Keratinocyte (primary cell): ENCODE measurements at regions not wholly inside any gene's neighbourhood (a gene's known extent, or its start where the extent isn't known, plus 50 kb on each side); places are given as distances from the start of the nearest gene placed in this dataset.

Experiments
- DNase-seq: peaks from one replicate; pipeline ENCODE4 v3.0.0-alpha.2; 2011; ENCODE audit warnings: low read depth, missing footprints, low spot score
- FAIRE-seq: peaks from 2 replicates; lab custom pipeline; 2011; peaks lifted over from hg19 to GRCh38; lab: Jason Lieb, UNC
- H2AFZ ChIP-seq: 2 replicates; pipeline ENCODE4 v1.6.0; 2012; ENCODE audit warnings: low read length, control low read depth, inconsistent platforms; ENCODE audit not compliant: control insufficient read depth
- H3K27ac ChIP-seq: 2 replicates; pipeline ENCODE4 v1.5.1; 2011; ENCODE audit warnings: low read length; ENCODE audit not compliant: control insufficient read depth, insufficient read depth
- H3K27me3 ChIP-seq: 3 replicates; pipeline ENCODE4 v1.6.0; 2011; ENCODE audit warnings: low read length; ENCODE audit not compliant: control insufficient read depth, insufficient read depth; ENCODE audit errors: extremely low read depth
- H3K36me3 ChIP-seq, 2 experiments: 2 replicates in 1 of 2; 3 replicates in 1 of 2; pipeline ENCODE4 v1.5.1; 2011; ENCODE audit warnings: low read length in 2 of 2, mild to moderate bottlenecking in 1 of 2; ENCODE audit not compliant: control insufficient read depth in 2 of 2, insufficient read depth in 2 of 2; ENCODE audit errors: extremely low read depth in 1 of 2
- H3K4me1 ChIP-seq: 3 replicates; pipeline ENCODE4 v1.5.1; 2011; ENCODE audit warnings: low read length; ENCODE audit not compliant: control insufficient read depth, insufficient read depth; ENCODE audit errors: extremely low read depth
- H3K4me2 ChIP-seq: 3 replicates; pipeline ENCODE4 v1.6.0; 2011; ENCODE audit warnings: low read depth, low read length; ENCODE audit not compliant: control insufficient read depth, insufficient read depth; ENCODE audit errors: extremely low read depth
- H3K4me3 ChIP-seq, 3 experiments: fragments of 200-600 bp in 1 of 3; sonication (generic) in 1 of 3; 2 replicates in 2 of 3; 3 replicates in 1 of 3; pipeline ENCODE4 v1.5.1; 2011 to 2016; ENCODE audit warnings: low read length in 3 of 3, mild to moderate bottlenecking in 3 of 3, control low read depth in 2 of 3, inconsistent platforms in 1 of 3, low read depth in 1 of 3, mixed read lengths in 1 of 3, mixed run types in 1 of 3, moderate library complexity in 1 of 3; ENCODE audit not compliant: control insufficient read depth in 2 of 3, insufficient read depth in 2 of 3; ENCODE audit errors: extremely low read depth in 1 of 3
- H3K79me2 ChIP-seq: 2 replicates; pipeline ENCODE4 v1.6.0; 2012; ENCODE audit warnings: low read length; ENCODE audit not compliant: control insufficient read depth, insufficient read depth
- H3K9ac ChIP-seq: 3 replicates; pipeline ENCODE4 v1.6.0; 2011; ENCODE audit warnings: low read length; ENCODE audit not compliant: control insufficient read depth, insufficient read depth; ENCODE audit errors: extremely low read depth
- H3K9me1 ChIP-seq: 3 replicates; pipeline ENCODE4 v1.6.0; 2011; ENCODE audit warnings: low read length; ENCODE audit not compliant: control insufficient read depth, insufficient read depth; ENCODE audit errors: extremely low read depth
- H3K9me3 ChIP-seq: 2 replicates; pipeline ENCODE4 v1.5.1; 2012; ENCODE audit warnings: low read depth, low read length; ENCODE audit not compliant: control insufficient read depth
- H4K20me1 ChIP-seq: 3 replicates; pipeline ENCODE4 v1.6.0; 2011; ENCODE audit warnings: low read length; ENCODE audit not compliant: control insufficient read depth, insufficient read depth; ENCODE audit errors: extremely low read depth
- EZH2 ChIP-seq: IDR thresholded peaks from one replicate; pipeline ENCODE4 v1.6.1; 2012; ENCODE audit warnings: inconsistent platforms, mild to moderate bottlenecking, low read length, moderate library complexity
- dilution Hi-C: fragments of 300-500 bp; cut with MboI; formaldehyde crosslinking; loops from one replicate; pipeline ENCODE4 v1.7.0; 2020; ENCODE audit warnings: low sequenced_read_pairs; ENCODE audit not compliant: extremely low pct_ligation_motif_present
- TF ChIP-seq, protein P1 (sequence below), 3 experiments: IDR thresholded peaks in 1 of 3; conservative IDR thresholded peaks in 1 of 3; optimal IDR thresholded peaks in 1 of 3; 2 replicates in 2 of 3; 3 replicates in 1 of 3; pipeline versions ENCODE3 to v1.5.1; 2011; ENCODE audit warnings: low read length in 3 of 3, mild to moderate bottlenecking in 3 of 3, moderate library complexity in 2 of 3, control low read depth in 1 of 3, inconsistent platforms in 1 of 3; ENCODE audit not compliant: insufficient read depth in 2 of 3; ENCODE audit errors: extremely low read depth in 1 of 3

DNA sequence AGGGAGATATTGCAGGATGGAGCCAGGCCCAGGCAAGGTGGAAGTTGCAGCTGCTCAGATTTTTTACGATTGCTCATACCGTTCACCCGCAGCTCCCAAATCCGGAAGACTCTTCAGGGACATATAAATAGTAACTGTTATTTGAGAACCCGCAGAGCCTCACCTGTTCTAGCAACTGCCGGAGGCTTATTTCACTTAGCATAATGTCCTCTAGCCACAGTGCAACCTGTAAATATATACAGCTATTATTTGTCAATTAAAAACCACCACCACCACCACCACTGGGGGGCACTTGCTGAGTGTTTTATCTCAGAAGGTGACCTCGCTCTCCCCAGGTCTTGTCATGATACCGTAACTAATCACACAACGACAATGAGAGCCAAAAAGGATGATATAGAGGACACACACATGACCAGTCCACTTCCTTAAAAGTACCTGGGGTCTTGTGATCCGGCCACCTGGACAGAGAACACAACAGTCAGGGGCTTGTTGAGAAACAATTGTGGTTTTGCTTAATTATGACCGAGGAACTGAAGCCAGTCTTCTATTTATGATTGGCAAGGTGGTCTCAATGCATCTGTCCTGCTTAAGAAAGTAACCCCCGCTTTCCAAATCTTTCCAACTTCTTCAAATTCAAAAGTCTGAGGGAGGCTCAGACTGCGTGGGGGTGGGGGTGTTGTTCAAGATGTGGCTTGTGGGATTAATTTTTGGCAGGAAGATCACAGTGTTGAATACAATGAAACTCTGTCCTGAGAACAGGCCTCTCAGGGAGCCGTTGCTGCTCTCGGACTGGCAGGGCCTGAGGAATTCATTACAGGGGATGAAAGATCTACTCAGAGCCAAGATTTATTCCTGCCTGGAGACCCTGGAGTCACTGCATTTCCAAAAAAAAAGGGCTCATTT, 72.3 kb upstream of the PRNP start:
- DNase-seq, result peak; percentile 38
- peak overlapping the region; percentile 39 for H3K9ac ChIP-seq
- H3K27ac ChIP-seq, result peak overlapping the region; percentile 32

DNA sequence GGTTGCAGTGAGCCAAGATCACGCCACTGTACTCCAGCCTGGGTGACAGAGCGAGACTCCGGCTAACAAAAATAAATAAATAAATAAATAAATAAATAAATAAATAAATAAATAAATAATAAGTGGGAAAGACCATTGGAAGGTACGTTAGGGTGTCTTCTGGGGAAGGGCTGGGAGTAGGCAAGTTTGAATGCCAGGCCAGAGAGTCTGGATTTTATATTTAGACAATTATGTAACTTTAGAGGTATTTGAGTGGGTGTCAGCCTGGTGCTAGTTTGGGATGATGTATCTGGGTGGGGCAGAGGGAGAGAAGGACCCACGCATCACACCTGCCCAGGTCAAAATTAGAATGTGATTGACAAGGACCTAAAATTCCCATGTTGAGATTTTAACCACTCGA, 73.1 kb upstream of the PRNP start:
- dilution Hi-C loops, result no loop called here
- Histone ChIP-seq H3K4me3 (no peak overlapping the region), H2AFZ (no peak overlapping the region), H3K9me3 (no peaks in the 10 kb centered on the region), H3K79me2 (no peaks in the 10 kb centered on the region), H3K9me1 (no peaks in the 10 kb centered on the region), H3K4me2 (peak overlapping the region; percentile 24), H3K27ac (no peak overlapping the region), H3K4me1 (peaks cover 13% of the 10 kb centered on the region), H3K27me3 (no peaks in the 10 kb centered on the region), H3K36me3 (no peaks in the 10 kb centered on the region), H4K20me1 (no peaks in the 10 kb centered on the region), H3K9ac (no peak overlapping the region)
- DNase-seq, result no peak
- FAIRE-seq, result no peak
- no peak for TF ChIP-seq EZH2
- TF ChIP-seq, protein P1, sequence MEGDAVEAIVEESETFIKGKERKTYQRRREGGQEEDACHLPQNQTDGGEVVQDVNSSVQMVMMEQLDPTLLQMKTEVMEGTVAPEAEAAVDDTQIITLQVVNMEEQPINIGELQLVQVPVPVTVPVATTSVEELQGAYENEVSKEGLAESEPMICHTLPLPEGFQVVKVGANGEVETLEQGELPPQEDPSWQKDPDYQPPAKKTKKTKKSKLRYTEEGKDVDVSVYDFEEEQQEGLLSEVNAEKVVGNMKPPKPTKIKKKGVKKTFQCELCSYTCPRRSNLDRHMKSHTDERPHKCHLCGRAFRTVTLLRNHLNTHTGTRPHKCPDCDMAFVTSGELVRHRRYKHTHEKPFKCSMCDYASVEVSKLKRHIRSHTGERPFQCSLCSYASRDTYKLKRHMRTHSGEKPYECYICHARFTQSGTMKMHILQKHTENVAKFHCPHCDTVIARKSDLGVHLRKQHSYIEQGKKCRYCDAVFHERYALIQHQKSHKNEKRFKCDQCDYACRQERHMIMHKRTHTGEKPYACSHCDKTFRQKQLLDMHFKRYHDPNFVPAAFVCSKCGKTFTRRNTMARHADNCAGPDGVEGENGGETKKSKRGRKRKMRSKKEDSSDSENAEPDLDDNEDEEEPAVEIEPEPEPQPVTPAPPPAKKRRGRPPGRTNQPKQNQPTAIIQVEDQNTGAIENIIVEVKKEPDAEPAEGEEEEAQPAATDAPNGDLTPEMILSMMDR (optimal IDR thresholded peaks at IDR 0.05 in 1 of 3, IDR thresholded peaks at IDR 0.05 in 1 of 3, conservative IDR thresholded peaks at IDR 0.05 in 1 of 3; ENCODE audit: extremely low read depth in 1 of 3, insufficient read depth in 2 of 3, low read length in 3 of 3), result no peak

More for the DNA sequence above, 72.3 kb upstream of the PRNP start:
- Histone ChIP-seq H3K9me1 (no peaks in the 10 kb centered on the region), H3K4me3 (no peak overlapping the region), H3K4me2 (peak overlapping the region; percentile 24), H4K20me1 (no peaks in the 10 kb centered on the region), H3K9me3 (no peaks in the 10 kb centered on the region), H2AFZ (no peak overlapping the region), H3K79me2 (no peaks in the 10 kb centered on the region), H3K27me3 (no peaks in the 10 kb centered on the region), H3K36me3 (no peaks in the 10 kb centered on the region), H3K4me1 (peaks cover 13% of the 10 kb centered on the region)
- dilution Hi-C loops, result no loop called here
- peak; percentile 81 for FAIRE-seq
- TF ChIP-seq, protein P1 (optimal IDR thresholded peaks at IDR 0.05 in 1 of 3, IDR thresholded peaks at IDR 0.05 in 1 of 3, conservative IDR thresholded peaks at IDR 0.05 in 1 of 3; ENCODE audit: extremely low read depth in 1 of 3, insufficient read depth in 2 of 3, low read length in 3 of 3), result peak; percentile 46 to 74 (median 61)
- TF ChIP-seq EZH2, result no peak
